ENCODE measurements at regions not wholly inside any gene's neighbourhood (a gene's known extent, or its start where the extent isn't known, plus 50 kb on each side); places are given as distances from the start of the nearest gene placed in this dataset.

- Mint-ChIP-seq H3K9me3 (ENCODE audit: low read depth) (no peaks in the 10 kb centered on the region), H3K4me1 (ENCODE audit: low read depth) (peaks cover 19% of the 10 kb centered on the region), H3K4me3 (ENCODE audit: unreplicated experiment) (no peak overlapping the region), H3K27me3 (ENCODE audit: low read depth) (no peaks in the 10 kb centered on the region), H3K27ac (ENCODE audit: unreplicated experiment) (no peak overlapping the region), H3K36me3 (ENCODE audit: low read depth) (no peaks in the 10 kb centered on the region)
- DNase-seq (ENCODE audit: low spot score) = no peak
- no peak for TF ChIP-seq CTCF (IDR thresholded peaks at IDR 0.05)
Observed at GRCh38 chr5:65085516-65085850, 316.8 kb downstream of the CWC27 start.

GRCh38 chr5:65086234-65086890, 317.6 kb downstream of the CWC27 start:
- no peak for TF ChIP-seq CTCF (IDR thresholded peaks at IDR 0.05)
- no peak for DNase-seq (ENCODE audit: low spot score)

GRCh38 chr5:65087154-65087553, 318.4 kb downstream of the CWC27 start:
- DNase-seq (ENCODE audit: low spot score) = no peak
- Mint-ChIP-seq H3K27ac (ENCODE audit: unreplicated experiment) (no peak overlapping the region), H3K27me3 (ENCODE audit: low read depth) (no peaks in the 10 kb centered on the region), H3K36me3 (ENCODE audit: low read depth) (no peaks in the 10 kb centered on the region), H3K4me1 (ENCODE audit: low read depth) (peaks cover 17% of the 10 kb centered on the region), H3K9me3 (ENCODE audit: low read depth) (no peaks in the 10 kb centered on the region), H3K4me3 (ENCODE audit: unreplicated experiment) (no peak overlapping the region)
- TF ChIP-seq CTCF (IDR thresholded peaks at IDR 0.05) = no peak

More at GRCh38 chr5:65086234-65086890, 317.6 kb downstream of the CWC27 start:
- Mint-ChIP-seq H3K36me3 (ENCODE audit: low read depth) (no peaks in the 10 kb centered on the region), H3K9me3 (ENCODE audit: low read depth) (no peaks in the 10 kb centered on the region), H3K27ac (ENCODE audit: unreplicated experiment) (peak overlapping the region; percentile 23), H3K4me3 (ENCODE audit: unreplicated experiment) (no peak overlapping the region), H3K27me3 (ENCODE audit: low read depth) (no peaks in the 10 kb centered on the region), H3K4me1 (ENCODE audit: low read depth) (peaks cover 19% of the 10 kb centered on the region)

- H3K27me3 Mint-ChIP-seq (ENCODE audit: low read depth) = no peaks in the 10 kb centered on the region
- H3K9me3 Mint-ChIP-seq (ENCODE audit: low read depth) = peaks cover 4% of the 10 kb centered on the region
- no peaks in the 10 kb centered on the region for H3K36me3 Mint-ChIP-seq (ENCODE audit: low read depth)
- TF ChIP-seq CTCF (IDR thresholded peaks at IDR 0.05) = no peak
- H3K4me1 Mint-ChIP-seq (ENCODE audit: low read depth) = peaks cover 3% of the 10 kb centered on the region
- H3K27ac Mint-ChIP-seq (ENCODE audit: unreplicated experiment) = no peak overlapping the region
- H3K4me3 Mint-ChIP-seq (ENCODE audit: unreplicated experiment) = no peak overlapping the region
- DNase-seq (ENCODE audit: low spot score) = no peak
Observed at GRCh38 chr5:65094279-65094678, 325.5 kb downstream of the CWC27 start.

GRCh38 chr5:65098393-65098792, 329.7 kb downstream of the CWC27 start:
- H3K36me3 Mint-ChIP-seq (ENCODE audit: low read depth) = no peaks in the 10 kb centered on the region
- H3K27ac Mint-ChIP-seq (ENCODE audit: unreplicated experiment) = no peak overlapping the region
- H3K9me3 Mint-ChIP-seq (ENCODE audit: low read depth) = peaks cover 4% of the 10 kb centered on the region
- no peaks in the 10 kb centered on the region for H3K27me3 Mint-ChIP-seq (ENCODE audit: low read depth)
- no peak for TF ChIP-seq CTCF (IDR thresholded peaks at IDR 0.05)
- no peak overlapping the region for H3K4me3 Mint-ChIP-seq (ENCODE audit: unreplicated experiment)
- peaks cover 18% of the 10 kb centered on the region for H3K4me1 Mint-ChIP-seq (ENCODE audit: low read depth)
- DNase-seq (ENCODE audit: low spot score) = no peak

All from chondrocyte (in vitro differentiated cells).